ENCODE measurements at regions not wholly inside any gene's neighbourhood (a gene's known extent, or its start where the extent isn't known, plus 50 kb on each side); places are given as distances from the start of the nearest gene placed in this dataset.

- Histone ChIP-seq H3K27me3 (ENCODE audit: control insufficient read depth, insufficient read depth, low read length) (no peaks in the 10 kb centered on the region), H3K4me3 (ENCODE audit: low read depth, low read length) (no peak overlapping the region), H3K36me3 (ENCODE audit: control insufficient read depth, insufficient read depth, low read length) (no peaks in the 10 kb centered on the region)
- no peak for DNase-seq (ENCODE audit: low read depth)
- TF ChIP-seq, protein P1, sequence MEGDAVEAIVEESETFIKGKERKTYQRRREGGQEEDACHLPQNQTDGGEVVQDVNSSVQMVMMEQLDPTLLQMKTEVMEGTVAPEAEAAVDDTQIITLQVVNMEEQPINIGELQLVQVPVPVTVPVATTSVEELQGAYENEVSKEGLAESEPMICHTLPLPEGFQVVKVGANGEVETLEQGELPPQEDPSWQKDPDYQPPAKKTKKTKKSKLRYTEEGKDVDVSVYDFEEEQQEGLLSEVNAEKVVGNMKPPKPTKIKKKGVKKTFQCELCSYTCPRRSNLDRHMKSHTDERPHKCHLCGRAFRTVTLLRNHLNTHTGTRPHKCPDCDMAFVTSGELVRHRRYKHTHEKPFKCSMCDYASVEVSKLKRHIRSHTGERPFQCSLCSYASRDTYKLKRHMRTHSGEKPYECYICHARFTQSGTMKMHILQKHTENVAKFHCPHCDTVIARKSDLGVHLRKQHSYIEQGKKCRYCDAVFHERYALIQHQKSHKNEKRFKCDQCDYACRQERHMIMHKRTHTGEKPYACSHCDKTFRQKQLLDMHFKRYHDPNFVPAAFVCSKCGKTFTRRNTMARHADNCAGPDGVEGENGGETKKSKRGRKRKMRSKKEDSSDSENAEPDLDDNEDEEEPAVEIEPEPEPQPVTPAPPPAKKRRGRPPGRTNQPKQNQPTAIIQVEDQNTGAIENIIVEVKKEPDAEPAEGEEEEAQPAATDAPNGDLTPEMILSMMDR (IDR thresholded peaks at IDR 0.05; ENCODE audit: insufficient read depth, low read length, poor library complexity, severe bottlenecking) = no peak
Measured at GRCh38 chr2:198591586-198591985, 787.2 kb downstream of the PLCL1 start.

DNA sequence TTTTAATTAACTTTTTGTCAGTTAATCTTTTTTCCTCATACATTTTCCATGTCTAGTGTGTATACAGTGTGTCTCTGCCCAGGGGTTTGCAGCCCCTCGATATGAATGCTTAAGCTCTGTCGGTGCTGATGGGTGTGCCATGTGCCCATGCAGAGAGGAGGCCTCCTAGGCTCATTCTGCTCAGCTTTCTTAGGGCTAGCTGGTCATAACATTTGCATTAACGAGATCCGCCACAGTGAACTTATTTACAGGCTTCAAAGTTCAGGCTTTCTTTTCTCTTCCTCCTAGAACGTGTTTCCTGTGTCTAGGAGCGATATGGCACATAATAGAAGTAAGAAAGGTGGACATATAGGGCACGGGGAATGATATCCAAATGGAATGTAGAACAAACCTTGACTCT lies 783.3 kb downstream of the PLCL1 start:
- Histone ChIP-seq H3K4me3 (ENCODE audit: low read depth, low read length) (no peak overlapping the region), H3K36me3 (ENCODE audit: control insufficient read depth, insufficient read depth, low read length) (no peaks in the 10 kb centered on the region), H3K27me3 (ENCODE audit: control insufficient read depth, insufficient read depth, low read length) (no peaks in the 10 kb centered on the region)
- no peak for DNase-seq (ENCODE audit: low read depth)
- TF ChIP-seq, protein P1 (IDR thresholded peaks at IDR 0.05; ENCODE audit: insufficient read depth, low read length, poor library complexity, severe bottlenecking) = no peak

DNA sequence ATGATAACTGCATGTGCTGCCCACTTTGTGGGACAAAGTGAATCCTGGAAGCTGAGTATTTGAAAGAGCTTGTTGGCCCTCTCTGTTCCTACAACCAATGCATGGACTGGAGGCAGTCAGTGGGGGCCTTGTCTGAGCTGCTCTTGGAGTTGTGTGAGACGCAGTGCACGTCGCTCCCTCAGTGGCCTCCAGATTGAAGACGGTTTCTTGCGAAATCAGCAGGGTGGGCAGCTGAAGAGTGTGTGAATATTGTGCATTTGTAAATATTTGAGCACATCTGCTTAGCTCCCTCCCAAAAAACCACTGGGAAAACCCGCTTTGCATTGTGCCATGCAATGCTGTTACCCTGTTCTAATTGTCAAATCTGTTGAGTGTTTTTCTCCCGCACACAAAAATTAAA lies 782.8 kb downstream of the PLCL1 start:
- Histone ChIP-seq H3K27me3 (ENCODE audit: control insufficient read depth, insufficient read depth, low read length) (no peaks in the 10 kb centered on the region), H3K36me3 (ENCODE audit: control insufficient read depth, insufficient read depth, low read length) (no peaks in the 10 kb centered on the region), H3K4me3 (ENCODE audit: low read depth, low read length) (no peak overlapping the region)
- TF ChIP-seq, protein P1 (IDR thresholded peaks at IDR 0.05; ENCODE audit: insufficient read depth, low read length, poor library complexity, severe bottlenecking) = no peak
- DNase-seq (ENCODE audit: low read depth) = no peak

- TF ChIP-seq, protein P1 (IDR thresholded peaks at IDR 0.05; ENCODE audit: insufficient read depth, low read length, poor library complexity, severe bottlenecking) = no peak
- Histone ChIP-seq H3K36me3 (ENCODE audit: control insufficient read depth, insufficient read depth, low read length) (no peaks in the 10 kb centered on the region), H3K27me3 (ENCODE audit: control insufficient read depth, insufficient read depth, low read length) (no peaks in the 10 kb centered on the region), H3K4me3 (ENCODE audit: low read depth, low read length) (no peak overlapping the region)
- DNase-seq (ENCODE audit: low read depth) = no peak
Measured at GRCh38 chr2:198571393-198571792, 767.0 kb downstream of the PLCL1 start.

- H3K27me3 ChIP-seq (ENCODE audit: control insufficient read depth, insufficient read depth, low read length) = no peaks in the 10 kb centered on the region
- H3K36me3 ChIP-seq (ENCODE audit: control insufficient read depth, insufficient read depth, low read length) = no peaks in the 10 kb centered on the region
- TF ChIP-seq, protein P1 (IDR thresholded peaks at IDR 0.05; ENCODE audit: insufficient read depth, low read length, poor library complexity, severe bottlenecking) = no peak
- no peak for DNase-seq (ENCODE audit: low read depth)
- no peak overlapping the region for H3K4me3 ChIP-seq (ENCODE audit: low read depth, low read length)
Measured at GRCh38 chr2:198558176-198558575, 753.8 kb downstream of the PLCL1 start.

DNA sequence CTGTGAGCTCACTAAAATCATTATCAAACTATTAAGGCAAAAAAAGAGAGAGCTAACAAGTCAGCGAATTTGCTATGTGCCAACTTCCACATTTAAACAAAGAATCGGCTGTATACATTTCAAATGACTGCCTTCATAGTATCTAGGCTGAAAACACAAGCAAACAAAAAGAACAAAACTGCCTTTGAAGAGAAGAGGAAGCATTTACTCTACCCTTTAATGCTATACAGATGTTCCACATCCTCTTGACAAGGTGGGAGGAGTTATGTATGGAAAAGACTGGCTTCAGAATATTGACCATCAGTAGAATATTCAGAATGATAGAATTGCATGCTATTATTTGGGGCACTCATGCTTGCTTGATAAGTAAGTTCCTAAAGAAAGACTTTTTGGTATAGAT lies 741.7 kb downstream of the PLCL1 start:
- Histone ChIP-seq H3K4me3 (ENCODE audit: low read depth, low read length) (no peak overlapping the region), H3K27me3 (ENCODE audit: control insufficient read depth, insufficient read depth, low read length) (no peaks in the 10 kb centered on the region), H3K36me3 (ENCODE audit: control insufficient read depth, insufficient read depth, low read length) (no peaks in the 10 kb centered on the region)
- TF ChIP-seq, protein P1 (IDR thresholded peaks at IDR 0.05; ENCODE audit: insufficient read depth, low read length, poor library complexity, severe bottlenecking) = no peak
- no peak for DNase-seq (ENCODE audit: low read depth)
